Keratinocyte (primary cell): ENCODE measurements at regions not wholly inside any gene's neighbourhood (a gene's known extent, or its start where the extent isn't known, plus 50 kb on each side); places are given as distances from the start of the nearest gene placed in this dataset.

Source experiments
- DNase-seq: peaks from one replicate; pipeline ENCODE4 v3.0.0-alpha.2; 2011; ENCODE audit warnings: low read depth, missing footprints, low spot score
- FAIRE-seq: peaks from 2 replicates; lab custom pipeline; 2011; peaks lifted over from hg19 to GRCh38; lab: Jason Lieb, UNC
- H2AFZ ChIP-seq: 2 replicates; pipeline ENCODE4 v1.6.0; 2012; ENCODE audit warnings: low read length, control low read depth, inconsistent platforms; ENCODE audit not compliant: control insufficient read depth
- H3K27ac ChIP-seq: 2 replicates; pipeline ENCODE4 v1.5.1; 2011; ENCODE audit warnings: low read length; ENCODE audit not compliant: control insufficient read depth, insufficient read depth
- H3K27me3 ChIP-seq: 3 replicates; pipeline ENCODE4 v1.6.0; 2011; ENCODE audit warnings: low read length; ENCODE audit not compliant: control insufficient read depth, insufficient read depth; ENCODE audit errors: extremely low read depth
- H3K36me3 ChIP-seq, 2 experiments: 2 replicates in 1 of 2; 3 replicates in 1 of 2; pipeline ENCODE4 v1.5.1; 2011; ENCODE audit warnings: low read length in 2 of 2, mild to moderate bottlenecking in 1 of 2; ENCODE audit not compliant: control insufficient read depth in 2 of 2, insufficient read depth in 2 of 2; ENCODE audit errors: extremely low read depth in 1 of 2
- H3K4me1 ChIP-seq: 3 replicates; pipeline ENCODE4 v1.5.1; 2011; ENCODE audit warnings: low read length; ENCODE audit not compliant: control insufficient read depth, insufficient read depth; ENCODE audit errors: extremely low read depth
- H3K4me2 ChIP-seq: 3 replicates; pipeline ENCODE4 v1.6.0; 2011; ENCODE audit warnings: low read depth, low read length; ENCODE audit not compliant: control insufficient read depth, insufficient read depth; ENCODE audit errors: extremely low read depth
- H3K4me3 ChIP-seq, 3 experiments: fragments of 200-600 bp in 1 of 3; sonication (generic) in 1 of 3; 2 replicates in 2 of 3; 3 replicates in 1 of 3; pipeline ENCODE4 v1.5.1; 2011 to 2016; ENCODE audit warnings: low read length in 3 of 3, mild to moderate bottlenecking in 3 of 3, control low read depth in 2 of 3, inconsistent platforms in 1 of 3, low read depth in 1 of 3, mixed read lengths in 1 of 3, mixed run types in 1 of 3, moderate library complexity in 1 of 3; ENCODE audit not compliant: control insufficient read depth in 2 of 3, insufficient read depth in 2 of 3; ENCODE audit errors: extremely low read depth in 1 of 3
- H3K79me2 ChIP-seq: 2 replicates; pipeline ENCODE4 v1.6.0; 2012; ENCODE audit warnings: low read length; ENCODE audit not compliant: control insufficient read depth, insufficient read depth
- H3K9ac ChIP-seq: 3 replicates; pipeline ENCODE4 v1.6.0; 2011; ENCODE audit warnings: low read length; ENCODE audit not compliant: control insufficient read depth, insufficient read depth; ENCODE audit errors: extremely low read depth
- H3K9me1 ChIP-seq: 3 replicates; pipeline ENCODE4 v1.6.0; 2011; ENCODE audit warnings: low read length; ENCODE audit not compliant: control insufficient read depth, insufficient read depth; ENCODE audit errors: extremely low read depth
- H3K9me3 ChIP-seq: 2 replicates; pipeline ENCODE4 v1.5.1; 2012; ENCODE audit warnings: low read depth, low read length; ENCODE audit not compliant: control insufficient read depth
- H4K20me1 ChIP-seq: 3 replicates; pipeline ENCODE4 v1.6.0; 2011; ENCODE audit warnings: low read length; ENCODE audit not compliant: control insufficient read depth, insufficient read depth; ENCODE audit errors: extremely low read depth
- EZH2 ChIP-seq: IDR thresholded peaks from one replicate; pipeline ENCODE4 v1.6.1; 2012; ENCODE audit warnings: inconsistent platforms, mild to moderate bottlenecking, low read length, moderate library complexity
- dilution Hi-C: fragments of 300-500 bp; cut with MboI; formaldehyde crosslinking; loops from one replicate; pipeline ENCODE4 v1.7.0; 2020; ENCODE audit warnings: low sequenced_read_pairs; ENCODE audit not compliant: extremely low pct_ligation_motif_present
- TF ChIP-seq, protein P1 (sequence below), 3 experiments: IDR thresholded peaks in 1 of 3; conservative IDR thresholded peaks in 1 of 3; optimal IDR thresholded peaks in 1 of 3; 2 replicates in 2 of 3; 3 replicates in 1 of 3; pipeline versions ENCODE3 to v1.5.1; 2011; ENCODE audit warnings: low read length in 3 of 3, mild to moderate bottlenecking in 3 of 3, moderate library complexity in 2 of 3, control low read depth in 1 of 3, inconsistent platforms in 1 of 3; ENCODE audit not compliant: insufficient read depth in 2 of 3; ENCODE audit errors: extremely low read depth in 1 of 3

DNA sequence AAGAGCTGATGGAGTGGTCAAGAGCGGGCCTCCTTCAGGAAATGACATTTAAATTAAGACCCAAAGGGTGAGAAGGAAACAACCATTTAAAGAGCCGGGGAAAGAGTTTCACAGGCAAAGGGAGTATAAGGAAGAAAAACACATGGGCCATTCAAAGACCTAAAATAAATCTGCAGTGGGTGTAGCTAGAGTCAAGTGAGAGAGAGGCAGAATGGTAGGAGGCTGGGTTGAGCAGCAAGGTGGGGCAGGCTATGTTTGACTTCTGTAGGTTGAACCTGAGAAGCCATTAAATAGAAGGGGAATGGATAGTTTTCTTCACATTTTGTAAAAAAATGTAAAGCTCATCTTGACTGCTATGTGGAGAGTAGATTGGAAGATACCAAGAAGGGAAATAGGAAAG is 183.8 kb downstream of the LACC1 start:
- DNase-seq (no peak), FAIRE-seq (no peak)
- no peaks in the 10 kb centered on the region for H3K79me2 ChIP-seq
- no peak overlapping the region for H3K4me2 ChIP-seq
- peaks cover 4% of the 10 kb centered on the region for H3K4me1 ChIP-seq
- dilution Hi-C loops = no loop called here
- no peaks in the 10 kb centered on the region for H3K27me3 ChIP-seq
- no peak overlapping the region for H2AFZ ChIP-seq
- H3K9me1 ChIP-seq = no peaks in the 10 kb centered on the region
- H3K9ac ChIP-seq = no peak overlapping the region
- no peak for TF ChIP-seq EZH2
- TF ChIP-seq, protein P1, sequence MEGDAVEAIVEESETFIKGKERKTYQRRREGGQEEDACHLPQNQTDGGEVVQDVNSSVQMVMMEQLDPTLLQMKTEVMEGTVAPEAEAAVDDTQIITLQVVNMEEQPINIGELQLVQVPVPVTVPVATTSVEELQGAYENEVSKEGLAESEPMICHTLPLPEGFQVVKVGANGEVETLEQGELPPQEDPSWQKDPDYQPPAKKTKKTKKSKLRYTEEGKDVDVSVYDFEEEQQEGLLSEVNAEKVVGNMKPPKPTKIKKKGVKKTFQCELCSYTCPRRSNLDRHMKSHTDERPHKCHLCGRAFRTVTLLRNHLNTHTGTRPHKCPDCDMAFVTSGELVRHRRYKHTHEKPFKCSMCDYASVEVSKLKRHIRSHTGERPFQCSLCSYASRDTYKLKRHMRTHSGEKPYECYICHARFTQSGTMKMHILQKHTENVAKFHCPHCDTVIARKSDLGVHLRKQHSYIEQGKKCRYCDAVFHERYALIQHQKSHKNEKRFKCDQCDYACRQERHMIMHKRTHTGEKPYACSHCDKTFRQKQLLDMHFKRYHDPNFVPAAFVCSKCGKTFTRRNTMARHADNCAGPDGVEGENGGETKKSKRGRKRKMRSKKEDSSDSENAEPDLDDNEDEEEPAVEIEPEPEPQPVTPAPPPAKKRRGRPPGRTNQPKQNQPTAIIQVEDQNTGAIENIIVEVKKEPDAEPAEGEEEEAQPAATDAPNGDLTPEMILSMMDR (optimal IDR thresholded peaks at IDR 0.05 in 1 of 3, IDR thresholded peaks at IDR 0.05 in 1 of 3, conservative IDR thresholded peaks at IDR 0.05 in 1 of 3; ENCODE audit: extremely low read depth in 1 of 3, insufficient read depth in 2 of 3, low read length in 3 of 3) = no peak
- no peaks in the 10 kb centered on the region for H3K9me3 ChIP-seq
- no peak overlapping the region for H3K27ac ChIP-seq
- H3K4me3 ChIP-seq = no peak overlapping the region
- no peaks in the 10 kb centered on the region for H3K36me3 ChIP-seq
- H4K20me1 ChIP-seq = no peaks in the 10 kb centered on the region

DNA sequence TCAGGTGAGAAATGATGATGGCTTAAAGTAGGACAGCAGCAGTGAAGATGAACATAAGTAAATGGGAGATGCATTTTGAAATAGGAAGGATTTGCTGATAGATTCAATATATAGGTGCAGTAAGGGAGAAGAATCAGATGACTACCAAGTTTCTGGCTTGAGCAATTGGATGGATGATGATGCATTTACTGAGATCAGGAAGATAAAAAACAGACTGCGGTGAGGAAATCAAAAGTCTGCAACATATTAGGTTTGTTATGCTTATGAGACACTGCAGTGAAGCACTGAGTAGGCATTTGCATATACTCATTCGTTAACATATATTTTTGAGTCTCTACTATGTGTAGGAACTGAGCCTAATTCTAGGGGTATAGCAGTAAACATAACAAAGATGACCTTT is 184.2 kb downstream of the LACC1 start:
- Histone ChIP-seq H3K9me1 (no peaks in the 10 kb centered on the region), H3K27ac (no peak overlapping the region), H3K36me3 (no peaks in the 10 kb centered on the region), H3K27me3 (no peaks in the 10 kb centered on the region), H3K9me3 (no peaks in the 10 kb centered on the region), H3K9ac (no peak overlapping the region), H3K4me3 (no peak overlapping the region), H3K79me2 (no peaks in the 10 kb centered on the region), H4K20me1 (no peaks in the 10 kb centered on the region), H2AFZ (no peak overlapping the region), H3K4me1 (peaks cover 7% of the 10 kb centered on the region), H3K4me2 (no peak overlapping the region)
- dilution Hi-C loops = no loop called here
- DNase-seq (no peak), FAIRE-seq (no peak)
- TF ChIP-seq, protein P1 (optimal IDR thresholded peaks at IDR 0.05 in 1 of 3, IDR thresholded peaks at IDR 0.05 in 1 of 3, conservative IDR thresholded peaks at IDR 0.05 in 1 of 3; ENCODE audit: extremely low read depth in 1 of 3, insufficient read depth in 2 of 3, low read length in 3 of 3) = no peak
- TF ChIP-seq EZH2 = no peak
